HG03520 (cell line): ENCODE measurements at regions not wholly inside any gene's neighbourhood (a gene's known extent, or its start where the extent isn't known, plus 50 kb on each side); places are given as distances from the start of the nearest gene placed in this dataset.

Experiments used
- ATAC-seq: cut with Tn5 transposase; IDR thresholded peaks from one replicate; pipeline ENCODE4 v1.9.1; 2021; ENCODE audit warnings: mild to moderate bottlenecking, moderate library complexity; ENCODE audit not compliant: unreplicated experiment

DNA sequence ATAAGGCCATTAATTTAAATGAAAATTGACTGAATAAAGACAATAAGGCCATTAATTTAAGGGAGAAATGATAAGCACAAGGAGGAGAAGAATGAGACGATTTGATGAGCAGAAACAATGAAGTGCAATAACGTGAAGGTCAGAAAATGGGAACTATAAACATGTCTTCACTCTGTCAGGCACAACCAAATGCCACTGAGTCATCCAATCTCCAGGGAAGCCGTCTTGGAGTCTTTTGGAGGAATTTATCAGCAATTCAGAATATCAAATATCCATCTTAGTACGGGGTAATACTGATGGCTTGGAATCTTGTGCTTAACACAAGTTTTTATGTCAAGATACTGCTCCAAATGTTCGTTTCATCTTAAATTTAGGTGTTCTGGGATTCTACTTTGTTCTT, 159.9 kb downstream of the CAPZA3 start:
- ATAC-seq: no peak

DNA sequence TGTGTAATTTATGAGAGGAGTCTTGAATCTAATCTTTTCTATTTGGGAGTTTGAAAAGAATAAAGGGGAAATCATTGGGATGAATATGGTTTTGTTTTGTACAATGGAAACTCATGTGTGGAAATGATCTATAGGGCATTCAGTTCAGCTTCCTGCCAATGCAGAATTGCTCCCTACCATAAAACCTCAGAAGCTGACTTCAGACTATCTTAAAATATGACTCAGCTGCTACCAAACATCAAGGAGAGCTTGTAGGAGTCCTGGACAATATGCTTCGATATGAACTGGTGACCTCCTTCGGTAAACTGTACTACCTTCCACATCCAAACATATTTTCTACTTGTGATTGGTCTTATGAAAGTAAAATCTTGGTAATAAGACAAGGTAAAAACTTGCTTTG, 160.6 kb downstream of the CAPZA3 start:
- ATAC-seq: no peak

DNA sequence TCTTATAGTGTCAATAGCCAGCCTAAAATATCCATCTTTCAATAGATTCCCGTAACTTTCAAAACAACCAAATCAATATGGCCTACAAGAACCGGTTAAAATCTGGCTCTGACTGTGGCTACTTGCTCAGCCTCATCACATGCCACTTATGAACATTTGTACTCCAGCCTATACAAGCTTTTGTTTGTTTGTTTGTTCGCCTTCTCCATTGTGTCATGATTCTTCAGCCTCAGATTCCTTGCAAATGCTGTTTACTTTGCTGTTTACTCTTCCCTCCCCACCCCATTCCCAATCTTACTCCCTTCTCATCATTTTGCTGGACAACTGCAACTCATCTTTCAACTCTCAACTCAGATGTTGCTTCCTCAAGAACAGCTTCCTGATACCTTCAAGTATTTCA, 161.2 kb downstream of the CAPZA3 start:
- no peak for ATAC-seq

DNA sequence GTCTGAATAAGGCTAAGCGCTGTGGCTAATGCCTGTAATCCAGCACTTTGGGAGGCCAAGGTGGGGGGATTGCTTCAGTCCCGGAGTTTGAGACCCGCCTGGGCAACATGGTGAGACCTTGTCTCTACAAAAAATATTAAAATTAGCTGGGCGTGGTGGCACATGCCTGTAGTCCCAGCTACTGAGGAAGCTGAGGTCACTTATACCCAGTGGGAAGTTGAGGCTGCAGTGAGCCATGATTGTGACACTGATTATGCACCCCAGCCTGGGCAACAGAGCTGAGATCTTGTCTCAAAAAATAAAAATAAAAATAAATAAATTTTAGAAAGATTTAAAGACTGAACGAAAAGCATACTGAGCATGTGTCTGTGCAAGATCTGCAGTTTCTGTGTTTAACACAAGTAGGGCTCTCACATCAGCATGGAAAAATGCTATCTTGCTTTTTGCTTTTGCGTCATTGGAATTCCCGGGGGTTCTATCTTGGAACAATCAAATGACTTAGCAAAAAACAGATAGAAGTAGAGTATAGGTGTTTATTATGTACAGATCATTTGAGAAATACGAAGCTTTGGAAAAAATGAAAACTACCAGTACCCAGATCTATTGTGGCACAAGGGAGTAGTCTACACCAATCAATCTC, 161.9 kb downstream of the CAPZA3 start:
- no peak for ATAC-seq

DNA sequence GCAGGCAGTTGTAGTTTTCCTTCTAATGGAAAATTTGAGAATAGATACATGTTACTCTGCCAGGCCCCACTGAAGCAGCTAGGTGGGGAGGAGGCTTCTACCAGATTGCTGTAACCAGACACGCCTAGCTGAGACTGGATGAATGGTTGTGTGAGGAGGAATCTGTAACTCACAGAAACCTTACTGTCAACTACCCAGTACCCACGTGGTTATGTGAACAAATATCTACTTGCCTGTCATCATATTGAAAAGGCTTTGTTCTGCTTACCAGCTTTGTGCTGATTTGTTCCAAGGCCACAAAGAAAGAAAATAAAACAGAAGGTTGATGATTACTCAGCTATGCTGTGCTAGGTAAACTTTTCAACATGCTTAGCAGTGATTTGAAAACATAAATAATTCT, 167.2 kb downstream of the CAPZA3 start:
- ATAC-seq: no peak

DNA sequence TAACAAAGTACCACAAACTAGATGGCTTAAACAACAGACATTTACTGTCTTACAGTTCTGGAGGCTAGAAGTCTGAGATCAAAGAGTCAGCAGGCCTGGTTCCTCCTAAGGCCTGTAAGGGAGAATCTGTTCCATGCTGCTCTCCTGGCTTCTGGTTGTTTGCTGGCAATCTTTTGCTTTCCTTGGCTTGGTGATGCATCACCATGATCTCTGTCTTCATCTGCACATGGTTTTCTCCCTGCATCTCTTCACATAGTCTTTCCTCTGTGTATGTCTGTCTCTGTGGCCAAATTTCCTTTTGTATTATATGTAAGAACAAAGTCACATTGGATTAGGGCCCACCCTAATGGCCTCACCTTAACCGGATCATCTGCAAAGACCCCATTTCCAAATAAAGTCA, 168.5 kb downstream of the CAPZA3 start:
- ATAC-seq: no peak

DNA sequence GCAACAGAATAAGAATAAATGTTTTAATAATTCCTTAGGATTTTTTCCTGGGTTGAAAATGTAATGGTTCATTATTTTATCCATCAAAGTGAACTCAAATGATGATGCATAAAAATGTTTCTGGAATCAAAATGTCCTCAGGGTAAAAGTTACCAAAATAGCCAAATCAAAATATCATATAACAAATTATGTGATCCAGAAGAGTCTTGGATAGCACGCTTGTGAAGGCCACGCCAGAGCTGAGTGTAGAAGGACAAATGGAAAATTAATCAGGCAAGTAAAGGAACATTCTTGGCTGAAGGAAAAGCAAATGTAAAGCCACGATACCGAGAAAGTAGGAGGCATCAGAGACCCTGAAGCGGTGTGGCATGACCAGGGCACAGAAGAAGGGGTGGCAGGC, 169.2 kb downstream of the CAPZA3 start:
- ATAC-seq: no peak

DNA sequence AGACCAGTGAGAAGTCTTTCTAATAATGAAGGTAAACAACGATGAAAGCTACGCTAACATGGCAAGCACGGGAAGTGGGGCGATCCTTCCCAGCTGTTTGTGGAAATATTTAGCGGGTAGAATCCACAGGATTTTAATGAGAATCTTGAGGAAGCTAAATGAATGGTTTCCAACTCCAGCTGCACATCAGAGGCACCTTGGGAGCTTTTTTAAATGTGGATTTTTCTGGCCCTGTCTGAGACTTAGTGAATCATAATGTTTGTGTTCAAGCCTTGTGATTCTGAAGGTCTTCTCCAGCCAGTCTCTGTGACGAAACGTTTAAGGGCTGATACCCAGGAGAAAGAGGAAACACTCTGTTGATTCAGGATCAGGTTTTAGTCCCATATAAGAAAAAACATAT, 169.8 kb downstream of the CAPZA3 start:
- ATAC-seq: no peak

DNA sequence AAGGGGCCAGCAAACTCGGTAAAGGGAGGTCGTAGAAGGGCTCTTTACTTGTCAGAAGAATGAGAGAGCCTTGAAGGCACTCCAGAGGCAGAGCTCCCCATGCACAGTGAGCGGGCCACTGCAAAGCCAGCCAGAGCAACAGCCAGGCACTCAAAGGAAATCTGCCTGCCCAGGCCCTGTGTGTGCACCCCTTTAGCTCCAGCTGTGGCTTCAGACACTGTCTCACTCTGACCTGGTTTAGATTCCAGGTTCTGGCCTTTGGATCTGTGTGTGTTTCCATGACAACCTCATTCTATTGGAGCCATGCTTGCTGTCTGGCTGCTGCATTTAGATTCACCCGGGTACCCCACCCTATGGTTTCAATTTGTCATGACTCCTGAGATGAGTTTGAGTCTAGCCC, 170.3 kb downstream of the CAPZA3 start:
- no peak for ATAC-seq

DNA sequence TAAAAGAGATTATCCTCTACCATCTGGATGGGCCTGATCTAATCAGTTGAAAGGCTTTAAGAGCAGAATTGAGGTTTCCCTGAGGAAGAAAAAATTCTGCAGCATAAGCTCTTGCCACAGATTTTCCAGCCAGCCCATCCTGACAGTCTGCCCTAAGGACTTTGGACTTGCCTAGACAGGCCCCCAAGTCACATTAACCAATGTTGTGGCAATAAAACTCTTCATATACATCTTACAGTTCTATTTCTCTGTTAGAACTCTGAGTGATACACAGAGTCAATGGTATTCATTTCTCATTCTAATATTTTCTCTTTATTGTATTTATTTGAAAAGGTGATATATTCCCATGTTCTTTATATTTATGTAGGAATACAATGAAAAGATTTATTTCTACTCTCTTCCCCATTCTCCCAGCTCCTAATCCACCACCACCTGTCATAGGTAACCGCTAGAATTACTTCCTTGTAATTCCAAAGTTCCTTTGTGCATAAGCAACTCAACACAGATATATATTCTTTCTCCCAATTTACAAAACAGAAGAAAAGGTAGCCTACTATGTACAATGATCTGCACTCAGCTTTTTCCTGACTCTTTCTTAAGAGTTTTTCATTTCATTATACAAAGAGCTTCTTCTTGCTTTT, 182.1 kb downstream of the CAPZA3 start:
- ATAC-seq: no peak

DNA sequence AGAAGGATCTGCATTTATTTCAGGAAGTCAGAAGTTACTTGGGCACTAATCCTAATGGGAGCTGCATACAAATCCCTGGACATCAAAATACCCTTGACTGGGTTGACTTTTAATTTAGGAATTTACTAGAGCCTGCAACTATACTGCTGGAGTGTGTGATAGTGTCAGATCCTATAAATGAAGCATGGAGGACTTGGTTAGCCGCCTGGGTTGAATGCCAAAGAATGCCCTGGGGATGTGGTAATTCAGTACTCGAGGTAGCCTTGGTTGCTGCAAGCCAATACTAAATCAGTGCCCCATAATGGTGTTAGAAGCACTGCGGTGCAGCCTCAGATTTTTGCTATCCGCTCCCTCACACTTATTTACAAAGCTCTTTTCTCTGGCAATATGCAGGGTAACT, 184.9 kb downstream of the CAPZA3 start:
- ATAC-seq: no peak

DNA sequence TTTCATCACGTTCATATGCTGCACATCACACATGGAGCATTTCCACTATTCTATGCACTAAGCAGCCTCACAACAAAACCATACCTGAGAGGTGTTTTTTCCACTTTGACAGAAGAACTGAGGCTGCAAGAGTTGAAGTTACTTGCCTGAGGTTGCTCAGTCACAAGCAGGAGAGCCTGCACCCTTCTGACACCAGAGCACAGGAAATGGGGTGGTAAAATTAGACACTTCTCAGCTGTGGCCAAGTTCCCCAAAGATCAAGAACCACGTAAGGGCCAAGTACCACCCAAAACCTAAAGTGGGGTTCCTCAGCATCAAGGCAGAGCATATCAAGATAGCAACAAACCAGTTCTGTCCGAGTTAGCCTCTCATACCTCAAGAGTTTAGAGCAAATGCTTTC, 185.8 kb downstream of the CAPZA3 start:
- no peak for ATAC-seq

DNA sequence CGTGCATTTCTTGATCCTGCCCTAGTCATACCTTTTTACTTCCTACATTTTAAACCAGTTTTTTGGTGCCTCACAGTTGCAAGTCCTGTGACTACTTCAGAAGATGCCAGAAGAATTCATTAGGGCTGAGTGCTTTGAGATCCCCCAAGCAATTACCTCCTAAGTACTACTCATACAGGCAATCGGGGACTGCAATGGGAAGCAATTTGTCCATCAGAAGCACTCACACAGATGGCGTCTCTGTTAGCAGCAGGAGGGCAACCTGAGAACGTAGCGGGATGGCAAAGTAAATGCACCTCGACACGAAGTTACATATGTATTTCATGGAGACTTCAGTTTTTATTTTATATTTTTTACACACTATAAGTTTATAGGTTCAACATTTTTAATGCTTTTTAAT, 188.3 kb downstream of the CAPZA3 start:
- ATAC-seq: no peak

DNA sequence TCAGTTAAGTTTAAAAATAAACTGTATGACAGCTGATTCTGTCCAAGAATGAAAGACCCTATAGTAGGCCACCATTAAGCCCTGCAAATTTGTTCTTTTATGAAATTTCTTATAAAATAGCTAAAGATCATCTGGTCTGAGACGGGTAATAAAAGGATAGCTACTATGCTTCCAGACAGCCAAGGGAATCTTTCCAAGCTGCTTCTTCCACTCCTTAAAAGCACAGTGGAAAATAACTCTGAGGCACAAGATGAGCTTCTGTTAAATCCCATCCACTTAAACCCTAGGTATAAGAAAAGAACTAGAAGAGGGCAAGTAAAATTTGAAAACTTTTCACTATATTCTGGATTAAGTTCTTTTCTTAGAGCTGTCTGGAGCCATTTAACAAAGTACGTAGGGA, 194.3 kb downstream of the CAPZA3 start:
- no peak for ATAC-seq

DNA sequence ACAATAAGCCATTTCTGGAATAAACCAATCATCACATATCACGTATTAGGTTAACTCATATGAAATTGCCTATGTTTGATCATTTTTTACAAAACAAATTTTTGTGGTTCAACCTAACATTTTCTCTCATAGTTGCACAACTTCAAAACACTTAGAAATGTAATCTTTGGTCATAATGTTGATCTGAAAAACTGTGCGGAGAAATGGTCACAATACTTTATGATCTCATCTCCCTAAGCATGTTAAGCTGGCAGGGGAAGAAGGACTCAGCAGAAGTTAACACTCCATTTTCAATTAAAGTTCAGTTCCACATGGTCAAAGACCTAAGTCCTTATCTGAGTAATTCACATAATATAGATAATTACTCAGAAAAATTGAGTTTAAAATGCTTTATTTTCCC, 194.8 kb downstream of the CAPZA3 start:
- ATAC-seq: no peak

DNA sequence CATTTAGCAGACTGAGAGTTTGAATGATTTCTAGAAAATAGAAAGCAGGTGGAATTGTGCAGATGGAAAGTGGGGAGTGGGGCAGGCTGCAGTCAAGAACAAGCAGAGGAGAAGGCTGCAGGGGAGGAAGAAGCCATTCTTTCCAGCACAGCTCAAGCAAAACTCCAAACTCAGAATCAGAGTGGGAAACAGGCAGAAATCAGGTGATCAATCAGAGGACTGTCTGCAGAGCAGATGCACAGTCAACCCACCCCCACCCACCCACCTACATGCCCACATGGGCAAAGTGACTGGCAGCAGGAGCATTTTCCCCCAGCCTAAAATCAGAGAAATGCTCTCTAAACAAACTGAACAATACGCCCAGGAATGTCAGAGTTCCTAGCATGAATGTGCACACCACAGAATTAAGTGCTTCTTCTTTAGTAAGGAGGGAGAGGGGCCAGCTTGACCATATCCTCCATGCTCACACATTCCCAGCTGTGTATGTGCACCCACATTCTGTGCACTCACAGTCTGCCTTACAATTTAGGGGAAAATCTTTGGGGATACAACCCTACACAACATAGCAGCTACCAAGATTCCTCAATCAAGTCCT, 194.1 kb upstream of the PLEKHA5 start:
- no peak for ATAC-seq

DNA sequence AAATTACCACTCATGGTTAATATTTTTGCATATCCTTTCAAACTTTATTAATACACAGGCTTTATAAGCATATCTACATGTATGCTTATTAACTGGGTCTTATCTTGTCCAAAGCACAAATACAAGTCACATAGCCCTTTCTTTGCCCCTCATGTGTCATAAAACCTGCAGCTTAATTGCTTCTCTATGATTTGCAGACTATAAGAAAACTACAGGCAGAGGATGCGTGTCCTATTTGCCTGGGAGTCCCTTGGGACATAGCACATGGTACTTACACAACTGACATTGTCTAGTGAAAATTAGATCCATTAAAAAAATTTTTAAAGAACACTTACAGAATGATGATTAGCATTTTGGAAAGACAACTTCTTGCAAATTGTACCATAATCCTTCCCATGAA, 190.5 kb upstream of the PLEKHA5 start:
- ATAC-seq: no peak

DNA sequence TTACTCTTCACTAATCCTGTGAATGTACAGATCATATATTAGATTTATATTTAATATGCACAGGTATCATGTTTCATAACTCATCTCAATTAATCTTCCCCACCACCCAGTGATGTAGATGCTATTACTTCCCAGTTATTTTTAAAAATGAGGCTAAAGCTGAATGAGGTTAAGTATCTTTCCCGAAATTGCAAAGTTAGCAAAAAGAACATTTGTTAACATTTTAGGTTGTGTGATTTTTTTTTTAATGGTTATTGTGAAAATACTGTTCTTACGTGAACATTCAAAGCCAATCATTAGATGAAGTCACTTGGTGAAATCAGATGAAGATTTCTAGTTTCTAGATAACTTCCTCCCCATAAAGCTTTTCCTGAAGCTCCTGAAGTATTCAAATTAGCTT, 186.9 kb upstream of the PLEKHA5 start:
- ATAC-seq: no peak

DNA sequence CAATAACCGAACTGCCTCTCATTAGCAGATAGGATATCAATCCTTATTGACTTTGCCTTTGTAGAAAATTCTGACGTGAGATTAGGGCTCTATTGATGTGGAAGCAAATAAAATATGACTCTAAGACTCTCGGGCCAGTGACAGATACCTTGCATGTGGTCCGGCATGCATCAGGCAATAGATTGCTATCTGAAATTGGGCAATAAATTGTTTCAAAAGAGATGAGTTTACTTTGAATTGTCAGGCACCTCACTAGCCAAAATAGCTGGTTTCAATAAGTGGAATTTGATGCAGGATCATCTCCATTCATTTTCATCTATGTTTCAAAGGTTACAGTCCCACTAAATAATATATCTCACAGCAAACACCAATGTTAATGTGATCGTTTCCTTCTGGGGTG, 186.3 kb upstream of the PLEKHA5 start:
- no peak for ATAC-seq

DNA sequence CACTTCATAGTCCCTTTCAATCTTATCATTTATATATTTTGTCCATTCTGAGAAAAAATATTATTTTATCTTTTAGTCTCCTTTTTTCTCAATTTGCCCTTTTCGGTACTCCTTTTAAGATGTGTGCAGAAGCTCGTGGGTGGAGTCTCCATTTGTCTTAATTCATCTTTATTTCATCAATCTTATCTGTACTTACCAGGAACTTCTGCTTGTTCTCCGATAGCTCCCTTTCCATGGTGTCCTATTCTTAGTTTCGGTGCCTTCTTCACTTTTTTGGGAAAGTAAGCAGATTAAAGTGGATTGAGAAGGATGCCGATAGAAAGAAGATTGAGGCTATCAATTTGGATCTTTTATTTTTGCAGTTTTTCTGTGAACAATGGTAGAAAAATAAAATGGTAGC, 183.4 kb upstream of the PLEKHA5 start:
- no peak for ATAC-seq

DNA sequence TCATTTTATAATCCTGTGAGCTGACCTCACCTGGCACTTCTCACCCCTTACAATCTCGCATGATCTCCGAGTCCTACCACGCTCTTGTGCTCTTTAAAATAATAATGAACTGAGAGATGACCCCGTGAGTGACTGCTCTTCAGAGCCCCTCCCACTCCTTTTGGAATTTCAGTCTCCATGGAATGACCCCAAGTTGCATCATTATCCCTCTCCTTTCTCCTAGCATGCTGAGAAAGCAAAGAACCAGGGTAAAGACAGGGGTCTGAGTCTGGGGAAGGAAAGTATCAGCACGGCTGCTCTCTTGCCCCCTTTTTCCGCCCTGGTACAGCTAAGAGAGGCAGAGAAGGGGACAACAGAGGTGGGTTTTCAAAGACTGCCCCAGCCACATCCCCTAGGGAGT, 178.3 kb upstream of the PLEKHA5 start:
- no peak for ATAC-seq

DNA sequence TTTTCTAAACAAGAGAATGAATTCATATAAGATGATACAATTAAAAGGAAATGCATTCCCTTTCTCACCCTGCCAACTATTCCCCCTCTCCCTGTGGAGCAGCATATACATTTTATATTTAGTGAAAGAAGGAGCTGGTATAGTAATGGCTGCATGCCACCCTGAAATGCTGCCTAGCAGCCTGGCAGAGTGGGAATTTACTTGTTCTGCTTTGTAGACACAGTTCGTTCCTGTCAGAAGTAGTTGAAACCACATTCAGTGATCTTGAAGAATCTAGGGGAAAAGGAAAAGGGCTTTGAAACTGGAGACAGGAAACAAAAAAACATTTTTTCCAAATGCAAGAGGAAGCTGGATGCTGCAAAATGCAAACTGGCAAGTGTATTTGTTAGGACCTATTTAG, 176.0 kb upstream of the PLEKHA5 start:
- no peak for ATAC-seq

DNA sequence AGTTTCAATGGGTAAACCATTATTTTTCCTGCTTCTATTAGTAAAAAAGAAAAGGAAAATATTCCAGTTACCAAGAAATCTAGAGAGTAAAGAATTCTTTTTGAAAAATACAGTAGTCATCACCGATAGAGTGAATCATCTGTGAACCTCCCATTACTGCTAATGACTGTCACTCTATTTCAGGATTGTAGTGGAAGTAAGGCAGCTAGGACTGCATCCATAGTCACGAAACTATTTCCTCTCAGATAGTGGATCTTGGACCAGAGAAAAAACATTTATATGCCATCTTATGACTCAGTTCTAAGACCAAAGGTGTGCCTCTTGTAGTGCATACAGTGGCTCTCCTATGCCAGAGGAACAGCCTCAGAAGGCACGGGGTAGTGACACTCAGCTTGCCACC, 173.9 kb upstream of the PLEKHA5 start:
- no peak for ATAC-seq
